PC-3 (cell line): ENCODE measurements at regions not wholly inside any gene's neighbourhood (a gene's known extent, or its start where the extent isn't known, plus 50 kb on each side); places are given as distances from the start of the nearest gene placed in this dataset.

ENCODE experiments used
- ATAC-seq: fragments of 200-7000 bp; cut with Tn5 transposase; 2 replicates; pipeline ENCODE4 v1.9.1; 2020; ENCODE audit warnings: mild to moderate bottlenecking, moderate library complexity
- BruUV-seq: library from RNA; stranded (reverse); fragments of 400-500 nt; replicated peaks from 2 replicates; lab custom pipeline; 2021; lab: Mats Ljungman, UMichigan
- CTCF ChIA-PET: fragments of 300-600 bp; sonication (Branson Sonifier 250); formaldehyde crosslinking; loops from one replicate; lab custom pipeline; 2022; ENCODE audit warnings: antibody characterized with exemption; lab: Charles Lee
- POLR2A ChIA-PET: fragments of 300-600 bp; sonication (Branson Sonifier 250); formaldehyde crosslinking; loops from one replicate; lab custom pipeline; 2022; ENCODE audit warnings: antibody characterized with exemption; ENCODE audit not compliant: unreplicated experiment; lab: Charles Lee
- DNase-seq: peaks from one replicate; pipeline ENCODE4 v3.0.0-alpha.2; 2015
- H2AFZ ChIP-seq: fragments of 300-600 bp; sonication (generic); 2 replicates; pipeline ENCODE4 v1.6.0; 2016; ENCODE audit warnings: antibody characterized with exemption, low read length
- H3F3A ChIP-seq: fragments of 300-600 bp; sonication (generic); one replicate; pipeline ENCODE4 v1.6.0; 2017; ENCODE audit warnings: antibody characterized with exemption, low read length, control low read depth, mild to moderate bottlenecking; ENCODE audit not compliant: unreplicated experiment
- H3K27ac ChIP-seq: fragments of 300-600 bp; sonication (generic); 2 replicates; pipeline ENCODE4 v1.5.1; 2016; ENCODE audit warnings: mild to moderate bottlenecking, low read length
- H3K27me3 ChIP-seq: fragments of 300-600 bp; sonication (generic); 2 replicates; pipeline ENCODE4 v1.6.1; 2016; ENCODE audit warnings: low read length, mixed read lengths
- H3K36me3 ChIP-seq: fragments of 300-600 bp; sonication (generic); 2 replicates; pipeline ENCODE4 v1.6.1; 2016; ENCODE audit warnings: low read depth, mixed run types, low read length, mixed read lengths
- H3K4me1 ChIP-seq: fragments of 300-600 bp; sonication (generic); 2 replicates; pipeline ENCODE4 v1.5.1; 2016; ENCODE audit warnings: low read length; ENCODE audit not compliant: insufficient read depth
- H3K4me2 ChIP-seq: fragments of 300-600 bp; sonication (generic); 2 replicates; pipeline ENCODE4 v1.6.0; 2016; ENCODE audit warnings: low read length
- H3K4me3 ChIP-seq: fragments of 300-600 bp; sonication (generic); 2 replicates; pipeline ENCODE4 v1.5.1; 2016; ENCODE audit warnings: mild to moderate bottlenecking, low read length, mixed read lengths
- H3K79me2 ChIP-seq: fragments of 300-600 bp; sonication (generic); 2 replicates; pipeline ENCODE4 v1.6.1; 2017; ENCODE audit warnings: low read length, mixed read lengths
- H3K9ac ChIP-seq: fragments of 300-600 bp; sonication (generic); 2 replicates; pipeline ENCODE4 v1.6.0; 2016; ENCODE audit warnings: mild to moderate bottlenecking, low read length
- H3K9me2 ChIP-seq: fragments of 300-600 bp; sonication (generic); replicated peaks from 2 replicates; pipeline ENCODE4 v1.6.1; 2016; ENCODE audit warnings: mixed run types, low read length, mixed read lengths
- H3K9me3 ChIP-seq: fragments of 300-600 bp; sonication (generic); 2 replicates; pipeline ENCODE4 v1.6.1; 2016; ENCODE audit warnings: low read length, mixed read lengths
- H4K20me1 ChIP-seq: fragments of 300-600 bp; sonication (generic); 2 replicates; pipeline ENCODE4 v1.6.1; 2016; ENCODE audit warnings: low read length, mixed read lengths
- EZH2 ChIP-seq: fragments of 300-600 bp; sonication (generic); IDR thresholded peaks from one replicate; pipeline ENCODE4 v1.6.1; 2017; ENCODE audit warnings: antibody characterized with exemption, mild to moderate bottlenecking, low read length; ENCODE audit not compliant: unreplicated experiment
- EZH2phosphoT487 ChIP-seq: fragments of 300-600 bp; sonication (generic); IDR thresholded peaks from 2 replicates; pipeline ENCODE4 v1.6.1; 2018; ENCODE audit warnings: mild to moderate bottlenecking, antibody characterized with exemption, low read length, borderline replicate concordance
- intact Hi-C: fragments of 100-400 bp; cut with micrococcal nuclease; formaldehyde crosslinking; loops from 2 replicates; pipeline ENCODE4 v1.9.0; 2023
- TF ChIP-seq, protein P1 (sequence below): fragments of 300-600 bp; sonication (generic); conservative IDR thresholded peaks from 2 replicates; pipeline ENCODE4 v1.5.1; 2017; ENCODE audit warnings: antibody characterized with exemption, low read depth, mild to moderate bottlenecking, low read length

DNA sequence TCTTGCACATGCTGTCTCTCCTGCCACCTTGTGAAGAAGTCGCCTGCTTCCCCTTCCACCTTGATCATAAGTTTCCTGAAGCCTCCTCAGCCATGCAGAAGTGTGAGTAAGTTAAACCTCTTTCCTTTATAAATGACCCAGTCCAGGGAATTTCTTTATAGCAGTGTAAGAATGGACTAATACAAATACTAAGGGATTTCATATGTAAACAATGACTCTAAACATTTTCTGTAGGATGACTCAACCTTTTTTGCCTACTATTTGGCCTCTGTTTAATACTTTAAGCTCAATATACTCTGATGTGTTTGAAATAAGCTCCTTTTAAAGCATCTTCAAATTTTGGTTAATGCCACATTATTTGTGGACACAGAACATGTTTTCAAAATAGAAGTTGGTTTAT lies 813.5 kb upstream of the SLIT2 start:
- POLR2A ChIA-PET: no interaction called here
- H2AFZ ChIP-seq: no peak overlapping the region
- peaks cover 5% of the 10 kb centered on the region for H3K4me1 ChIP-seq
- no peak overlapping the region for H3K4me2 ChIP-seq
- H3K9ac ChIP-seq: no peak overlapping the region
- H4K20me1 ChIP-seq: no peaks in the 10 kb centered on the region
- no peaks in the 10 kb centered on the region for H3K27me3 ChIP-seq
- DNase-seq: peak; percentile 67
- TF ChIP-seq EZH2phosphoT487 (no peak), EZH2 (no peak)
- TF ChIP-seq, protein P1, sequence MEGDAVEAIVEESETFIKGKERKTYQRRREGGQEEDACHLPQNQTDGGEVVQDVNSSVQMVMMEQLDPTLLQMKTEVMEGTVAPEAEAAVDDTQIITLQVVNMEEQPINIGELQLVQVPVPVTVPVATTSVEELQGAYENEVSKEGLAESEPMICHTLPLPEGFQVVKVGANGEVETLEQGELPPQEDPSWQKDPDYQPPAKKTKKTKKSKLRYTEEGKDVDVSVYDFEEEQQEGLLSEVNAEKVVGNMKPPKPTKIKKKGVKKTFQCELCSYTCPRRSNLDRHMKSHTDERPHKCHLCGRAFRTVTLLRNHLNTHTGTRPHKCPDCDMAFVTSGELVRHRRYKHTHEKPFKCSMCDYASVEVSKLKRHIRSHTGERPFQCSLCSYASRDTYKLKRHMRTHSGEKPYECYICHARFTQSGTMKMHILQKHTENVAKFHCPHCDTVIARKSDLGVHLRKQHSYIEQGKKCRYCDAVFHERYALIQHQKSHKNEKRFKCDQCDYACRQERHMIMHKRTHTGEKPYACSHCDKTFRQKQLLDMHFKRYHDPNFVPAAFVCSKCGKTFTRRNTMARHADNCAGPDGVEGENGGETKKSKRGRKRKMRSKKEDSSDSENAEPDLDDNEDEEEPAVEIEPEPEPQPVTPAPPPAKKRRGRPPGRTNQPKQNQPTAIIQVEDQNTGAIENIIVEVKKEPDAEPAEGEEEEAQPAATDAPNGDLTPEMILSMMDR: no peak
- no peaks in the 10 kb centered on the region for H3K79me2 ChIP-seq
- H3K9me2 ChIP-seq: no peaks in the 10 kb centered on the region
- peak; percentile 94 for ATAC-seq
- intact Hi-C loops: no loop called here
- H3K36me3 ChIP-seq: no peaks in the 10 kb centered on the region
- H3K9me3 ChIP-seq: no peaks in the 10 kb centered on the region
- H3K27ac ChIP-seq: 0 out of 2 replicates have a peak overlapping the region, but pooled peaks have one; percentile 5
- H3F3A ChIP-seq: no peaks in the 10 kb centered on the region
- BruUV-seq: no TSS peak
- CTCF ChIA-PET: interaction anchor here (0.7 kb wide), 1 partner anchor 412 kb away, joined by 3 read pairs; no protein-coding TSS in a partner anchor
- no peak overlapping the region for H3K4me3 ChIP-seq

DNA sequence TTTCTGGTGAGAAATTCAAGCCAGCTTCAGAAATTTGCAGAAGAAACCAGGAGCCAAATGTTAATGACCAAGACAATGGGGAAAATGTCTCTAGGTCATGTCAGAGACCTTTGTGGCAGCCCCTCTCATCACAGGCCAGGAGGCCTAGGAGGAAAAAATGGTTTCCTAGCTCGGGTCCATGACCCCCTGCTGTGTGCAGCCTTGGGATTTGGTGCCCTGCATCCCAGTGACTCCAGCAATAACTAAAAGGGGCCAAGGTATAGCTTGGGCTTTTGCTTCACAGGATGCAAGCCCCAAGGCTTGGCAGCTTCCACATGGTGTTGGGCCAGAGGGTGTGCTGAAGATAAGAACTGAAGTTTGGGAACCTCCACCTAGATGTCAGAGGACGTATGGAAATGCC lies 814.7 kb upstream of the SLIT2 start:
- no peak overlapping the region for H2AFZ ChIP-seq
- no peak overlapping the region for H3K9ac ChIP-seq
- no peaks in the 10 kb centered on the region for H3F3A ChIP-seq
- H3K4me3 ChIP-seq: no peak overlapping the region
- no peak for TF ChIP-seq EZH2
- TF ChIP-seq EZH2phosphoT487: no peak
- TF ChIP-seq, protein P1: no peak
- H3K79me2 ChIP-seq: no peaks in the 10 kb centered on the region
- POLR2A ChIA-PET: no interaction called here
- H3K27ac ChIP-seq: no peak overlapping the region
- no peaks in the 10 kb centered on the region for H3K9me2 ChIP-seq
- no peaks in the 10 kb centered on the region for H4K20me1 ChIP-seq
- no peak overlapping the region for H3K4me2 ChIP-seq
- ATAC-seq: no peak
- no peaks in the 10 kb centered on the region for H3K36me3 ChIP-seq
- no peaks in the 10 kb centered on the region for H3K9me3 ChIP-seq
- BruUV-seq: no TSS peak
- no peak for DNase-seq
- no peaks in the 10 kb centered on the region for H3K27me3 ChIP-seq
- peaks cover 5% of the 10 kb centered on the region for H3K4me1 ChIP-seq
- intact Hi-C loops: no loop called here
- CTCF ChIA-PET: no interaction called here

DNA sequence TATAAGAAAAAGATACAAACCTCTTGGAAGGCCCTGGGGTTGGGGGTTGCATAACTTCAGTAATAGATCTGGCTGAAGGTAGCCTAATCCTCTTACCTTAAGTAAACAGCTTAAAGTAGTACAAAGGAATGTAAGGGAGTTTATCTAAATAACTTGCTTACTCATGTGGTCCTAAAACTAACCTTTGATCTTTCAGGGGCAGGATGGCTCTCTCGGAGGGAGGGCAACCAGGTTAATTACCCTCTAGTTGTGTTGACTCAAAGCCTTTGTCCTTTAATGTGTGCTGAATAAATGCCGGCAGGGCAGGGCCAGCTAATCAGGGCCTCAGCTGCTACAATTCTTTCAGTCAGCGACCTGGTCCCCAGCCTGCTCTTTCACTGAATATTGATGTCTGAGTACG lies 822.0 kb upstream of the SLIT2 start:
- no peaks in the 10 kb centered on the region for H3K9me2 ChIP-seq
- H3K9ac ChIP-seq: no peak overlapping the region
- no peak for ATAC-seq
- BruUV-seq: no TSS peak
- DNase-seq: no peak
- H4K20me1 ChIP-seq: no peaks in the 10 kb centered on the region
- no peak overlapping the region for H2AFZ ChIP-seq
- intact Hi-C loops: no loop called here
- no peak overlapping the region for H3K4me3 ChIP-seq
- POLR2A ChIA-PET: no interaction called here
- no peaks in the 10 kb centered on the region for H3K9me3 ChIP-seq
- H3K27me3 ChIP-seq: no peaks in the 10 kb centered on the region
- H3K27ac ChIP-seq: no peak overlapping the region
- TF ChIP-seq EZH2: no peak
- TF ChIP-seq, protein P1: no peak
- H3K36me3 ChIP-seq: no peaks in the 10 kb centered on the region; the same call in 1 of the 2 replicates
- no peaks in the 10 kb centered on the region for H3K79me2 ChIP-seq
- CTCF ChIA-PET: no interaction called here
- H3F3A ChIP-seq: no peaks in the 10 kb centered on the region
- no peak overlapping the region for H3K4me2 ChIP-seq
- no peaks in the 10 kb centered on the region for H3K4me1 ChIP-seq
